SHP77 treated with DMSO at 0.1 percent for 48 hours (cell line): ENCODE measurements at regions not wholly inside any gene's neighbourhood (a gene's known extent, or its start where the extent isn't known, plus 50 kb on each side); places are given as distances from the start of the nearest gene placed in this dataset.

ENCODE experiments used
- DNase-seq: peaks from one replicate; lab custom pipeline; 2025; lab: John Stamatoyannopoulos, UW

GRCh38 chr6:115717472-115717871 lies 343.2 kb downstream of the FRK start:
- DNase-seq, result no peak

- no peak for DNase-seq
Observed at GRCh38 chr6:115717062-115717461, 343.6 kb downstream of the FRK start.

- DNase-seq, result no peak
Observed at GRCh38 chr6:115712291-115712961, 348.3 kb downstream of the FRK start.

GRCh38 chr6:115708850-115709249 lies 351.8 kb downstream of the FRK start:
- no peak for DNase-seq

GRCh38 chr6:115706981-115707380 lies 353.7 kb downstream of the FRK start:
- no peak for DNase-seq

DNA sequence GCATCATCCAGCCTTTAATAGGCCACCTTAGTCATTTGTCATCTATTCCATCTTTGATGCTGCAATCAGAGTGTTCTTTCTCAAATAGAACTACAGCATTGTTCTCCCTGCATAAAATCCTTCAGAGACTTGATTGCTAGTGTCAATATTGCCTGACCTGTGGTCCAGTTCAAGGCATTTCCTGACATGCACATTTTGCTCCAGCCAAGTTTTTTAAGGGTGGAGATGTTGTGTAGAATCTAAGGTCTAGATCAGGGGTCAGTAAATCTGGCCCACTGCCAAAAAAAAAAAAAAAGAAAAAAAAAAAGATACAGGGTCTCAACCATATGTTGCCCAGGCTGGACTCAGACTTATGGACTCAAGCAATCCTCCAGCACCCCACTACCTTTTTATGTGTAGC lies 354.4 kb downstream of the FRK start:
- DNase-seq, result no peak

GRCh38 chr6:115704028-115704427 lies 356.7 kb downstream of the FRK start:
- no peak for DNase-seq

DNA sequence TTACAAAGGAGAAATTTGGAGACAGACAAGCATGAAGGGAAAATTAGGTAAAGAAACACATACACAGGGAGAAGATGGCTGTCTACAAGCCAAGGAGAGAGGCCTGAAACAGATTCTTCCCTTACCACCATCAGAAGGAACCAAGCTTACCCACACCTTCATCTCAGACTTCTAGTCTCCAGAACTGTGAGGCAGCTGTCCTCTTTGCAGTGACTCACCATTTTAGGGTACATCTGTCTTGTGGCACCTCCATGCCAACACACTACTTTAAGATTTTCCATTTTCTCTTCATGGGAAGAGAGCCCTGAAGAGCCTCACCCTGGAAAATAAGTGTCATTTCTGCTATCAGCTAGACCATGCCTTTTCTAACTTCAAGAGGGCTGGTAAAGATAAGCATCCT lies 369.3 kb downstream of the FRK start:
- no peak for DNase-seq

GRCh38 chr6:115690854-115691253 lies 369.8 kb downstream of the FRK start:
- no peak for DNase-seq

DNA sequence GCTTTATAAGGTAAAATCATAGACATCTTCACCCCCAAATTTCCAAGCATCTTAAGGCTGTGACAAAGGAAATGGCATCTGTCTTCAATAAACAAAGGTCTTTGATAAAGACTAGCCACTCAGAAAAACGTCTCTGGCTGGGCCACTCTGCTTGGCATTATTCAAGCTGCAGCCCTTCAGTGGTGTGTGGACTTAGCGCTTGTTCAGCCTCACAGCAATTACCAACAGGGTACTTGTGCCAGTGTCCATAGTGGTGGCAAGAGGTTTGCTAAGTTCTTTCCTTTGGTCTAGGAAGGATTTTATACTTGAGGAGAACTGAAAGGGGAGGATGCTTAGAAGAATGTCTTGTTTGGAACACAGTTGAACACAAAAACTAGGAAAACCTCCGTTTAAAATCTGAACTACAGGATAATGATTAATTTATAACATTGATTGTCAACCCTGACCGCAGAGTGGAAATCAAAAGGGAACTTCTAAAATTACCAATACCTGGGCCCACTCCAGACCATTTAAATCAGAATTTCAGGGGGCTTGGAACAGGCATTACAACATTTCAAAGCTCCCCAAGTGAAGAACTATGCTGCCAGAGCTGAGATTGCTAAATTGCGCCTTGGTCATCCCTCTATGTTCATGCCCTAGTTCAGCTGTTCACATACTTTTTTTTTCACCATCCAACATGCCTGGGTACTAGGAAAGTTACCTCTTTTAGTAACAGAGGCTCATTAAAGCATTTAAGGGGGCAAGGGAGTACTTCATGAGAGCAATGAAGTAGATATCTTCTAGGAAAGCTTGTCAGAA lies 378.5 kb downstream of the FRK start:
- no peak for DNase-seq

DNA sequence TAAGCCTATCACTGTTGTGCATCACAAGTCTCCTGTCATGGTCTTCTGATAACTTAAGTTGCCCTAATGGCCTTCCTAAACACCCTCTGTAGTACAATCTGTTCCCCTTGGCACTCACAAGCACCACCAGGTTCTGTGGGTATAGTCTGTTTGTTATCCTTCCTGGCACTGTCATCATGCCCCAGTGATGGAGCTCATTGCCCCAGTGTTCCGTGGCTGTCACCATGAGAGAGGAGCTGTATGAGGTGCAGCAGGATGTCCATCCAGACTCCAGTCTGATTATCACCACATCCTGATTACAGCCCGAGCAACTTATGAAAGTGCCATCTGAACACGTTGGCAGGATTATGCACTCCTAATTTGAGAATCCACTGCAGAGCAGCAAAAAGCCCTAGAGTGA lies 380.1 kb downstream of the FRK start:
- DNase-seq, result no peak

DNA sequence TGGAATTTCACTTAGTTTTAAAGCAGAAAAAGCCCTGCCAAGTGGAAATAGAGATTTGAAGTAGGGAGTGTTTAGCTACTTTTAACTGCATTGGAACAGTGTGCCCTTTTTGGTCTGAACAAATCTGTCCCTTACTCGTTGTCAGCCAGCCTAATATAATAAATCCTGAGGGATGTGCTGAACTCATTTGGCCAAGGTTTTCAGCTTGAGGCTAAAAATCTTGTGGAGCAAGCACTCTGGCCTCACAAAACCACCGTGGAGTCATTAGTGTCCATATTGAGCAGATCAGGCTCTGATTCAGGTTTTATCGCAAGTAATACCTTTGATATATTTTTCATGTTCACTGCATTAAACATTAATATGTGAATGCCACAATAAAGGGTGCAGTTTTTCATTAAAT lies 383.5 kb downstream of the FRK start:
- no peak for DNase-seq

GRCh38 chr6:115675443-115675842 lies 385.2 kb downstream of the FRK start:
- no peak for DNase-seq

DNA sequence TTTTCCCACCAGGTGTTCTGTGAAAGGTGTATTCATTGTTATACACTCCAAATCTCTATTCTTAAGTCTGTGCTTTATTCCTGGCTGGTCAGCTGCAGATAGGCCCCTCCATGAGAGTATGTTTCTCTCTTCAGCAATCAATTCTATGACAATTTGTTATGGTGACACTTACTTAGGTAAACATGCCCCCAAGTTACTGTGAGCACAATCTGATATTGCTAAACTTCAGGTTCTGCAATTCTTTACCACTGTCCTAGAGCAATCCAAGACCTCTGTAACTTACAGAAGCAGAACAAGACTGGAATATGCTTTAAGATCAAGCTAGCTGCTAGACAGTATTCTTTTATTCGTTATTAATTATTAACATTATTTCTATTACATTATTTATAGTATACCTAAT lies 391.9 kb downstream of the FRK start:
- no peak for DNase-seq

- no peak for DNase-seq
Observed at GRCh38 chr6:115668211-115668610, 392.5 kb downstream of the FRK start.

DNA sequence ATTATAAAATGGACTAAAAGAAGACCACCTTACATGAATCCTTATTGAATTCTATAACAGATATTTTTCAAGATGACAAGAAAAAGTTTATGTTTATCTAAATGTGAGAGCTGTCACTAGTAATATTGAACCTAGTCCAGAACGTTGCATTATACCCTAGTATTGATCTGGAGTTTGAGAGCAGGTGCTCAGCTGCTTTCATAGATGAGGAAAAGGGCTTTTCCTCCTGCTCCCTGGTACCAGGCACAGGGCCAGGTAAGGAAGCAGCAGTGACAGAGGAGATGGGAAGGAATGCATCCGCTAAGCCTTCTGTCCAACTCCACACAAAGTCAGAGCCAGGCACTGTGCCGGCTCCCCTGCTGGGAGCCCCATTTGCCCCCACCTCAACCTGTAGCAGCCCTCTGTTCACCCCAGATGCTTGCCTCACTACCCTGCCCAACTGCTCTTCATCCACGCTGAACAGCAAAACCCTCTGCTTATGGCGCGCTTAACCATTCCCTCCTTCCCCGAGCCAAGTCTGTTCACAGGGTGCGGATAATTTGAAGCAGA lies 393.1 kb downstream of the FRK start:
- DNase-seq, result no peak

GRCh38 chr6:115666997-115667396 lies 393.7 kb downstream of the FRK start:
- no peak for DNase-seq

GRCh38 chr6:115665310-115665709 lies 395.4 kb downstream of the FRK start:
- no peak for DNase-seq

GRCh38 chr6:115663681-115664080 lies 397.0 kb downstream of the FRK start:
- no peak for DNase-seq

GRCh38 chr6:115643762-115644161 lies 416.9 kb downstream of the FRK start:
- no peak for DNase-seq

- DNase-seq, result no peak
Observed at GRCh38 chr6:115634887-115635286, 425.8 kb downstream of the FRK start.

DNA sequence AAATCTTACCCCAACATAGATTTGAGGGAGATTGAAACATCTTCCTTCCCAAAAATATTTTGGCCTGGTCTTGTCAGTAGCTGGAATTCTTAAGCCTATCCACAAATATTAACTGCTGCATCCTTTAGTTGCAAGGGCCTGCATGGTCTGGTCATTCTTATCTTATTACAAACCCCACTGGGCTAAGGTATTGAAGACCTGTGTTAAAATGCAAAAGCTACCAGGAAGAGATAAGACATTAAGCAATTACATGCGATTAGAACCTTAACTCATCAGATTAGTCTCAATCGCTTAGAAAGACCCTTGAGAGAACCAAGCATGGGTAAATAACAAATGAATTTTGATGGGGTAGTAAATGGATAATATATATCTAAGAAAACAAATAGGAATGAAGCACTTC lies 426.6 kb downstream of the FRK start:
- no peak for DNase-seq

GRCh38 chr6:115631028-115631427 lies 429.7 kb downstream of the FRK start:
- DNase-seq, result no peak
